Thyroid gland (tissue), 4 donors: ENCODE measurements at regions not wholly inside any gene's neighbourhood (a gene's known extent, or its start where the extent isn't known, plus 50 kb on each side); places are given as distances from the start of the nearest gene placed in this dataset. TPM values are rescaled to one million over a fixed set of nuclear protein-coding genes. Genes with fewer than 3 reads are reported as not detected.
A peak's percentile ranks its signal among the peaks of the same experiment; 100 is the strongest.
"Not testable (repeated sequence)": the region's sequence is repeated elsewhere in the genome, so short reads cannot be mapped to it uniquely, and the experiment has no call there.

Experiments used
- DNase-seq, 2 donors: peaks; one replicate each; pipeline ENCODE4 v3.0.0-alpha.2; 2019
- H3K27ac ChIP-seq, 3 donors: fragments of 200-600 bp; sonication (generic); 1 replicate in 2 of 3; 2 replicates in 1 of 3; pipeline ENCODE4 v1.5.1; 2016 to 2019; ENCODE audit warnings: mild to moderate bottlenecking in 1 of 3, moderate library complexity in 1 of 3
- H3K27me3 ChIP-seq: fragments of 200-600 bp; sonication (generic); one replicate; pipeline ENCODE4 v1.5.1; 2019
- H3K36me3 ChIP-seq, 2 donors: fragments of 200-600 bp; sonication (generic); one replicate each; pipeline ENCODE4 v1.5.1; 2016 to 2019
- H3K4me1 ChIP-seq, 2 donors: fragments of 200-600 bp; sonication (generic); one replicate each; pipeline ENCODE4 v1.5.1; 2017 to 2019
- H3K4me3 ChIP-seq, 3 donors: fragments of 200-600 bp; sonication (generic); replicated peaks in 1 of 3; 1 replicate in 2 of 3; 2 replicates in 1 of 3; pipeline ENCODE4 v1.5.1; 2016; ENCODE audit warnings: mild to moderate bottlenecking in 1 of 3
- H3K9me3 ChIP-seq: fragments of 200-600 bp; sonication (generic); one replicate; pipeline ENCODE4 v1.5.1; 2017
- CTCF ChIP-seq, 6 experiments: fragments of 200-600 bp in 3 of 6; fragments of 450-650 bp in 3 of 6; sonication (generic) in 3 of 6; IDR thresholded peaks; one replicate each; pipeline ENCODE4 v1.5.1; 2016 to 2019; ENCODE audit warnings: antibody characterized with exemption in 6 of 6, mild to moderate bottlenecking in 2 of 6, inconsistent platforms in 1 of 6, moderate library complexity in 1 of 6
- WGBS, 2 donors: methylation state at CpG; one replicate each; pipeline ENCODE4 v1.1.5; 2017; 5-methylcytosine and 5-hydroxymethylcytosine counted together
- intact Hi-C: fragments of 100-400 bp; cut with DNase I; formaldehyde crosslinking; loops from one replicate; pipeline ENCODE4 v1.15.1; 2023
- small RNA-seq: library from RNA; depleted of rRNA; stranded (forward); fragments of <200 nt; gene quantifications from one replicate; pipeline ENCODE3, GENCODE V24; 2016

GRCh38 chr2:242117305-242117704 is 247.8 kb downstream of the RTP5 start:
- H3K27ac ChIP-seq, intact Hi-C loops, H3K4me1 ChIP-seq, H3K36me3 ChIP-seq, H3K4me3 ChIP-seq, H3K9me3 ChIP-seq, DNase-seq, H3K27me3 ChIP-seq: not testable (repeated sequence)
- WGBS, 2 donors: no CpG with 5 or more reads among the region's 3 CpGs

- DNase-seq, intact Hi-C loops, H3K36me3 ChIP-seq, H3K4me1 ChIP-seq, H3K27me3 ChIP-seq, H3K9me3 ChIP-seq, H3K4me3 ChIP-seq, H3K27ac ChIP-seq: not testable (repeated sequence)
- WGBS, 2 donors: 64 to 73% methylated on average over 3 to 5 of the region's 5 CpGs
These were observed 250.2 kb downstream of the RTP5 start for GRCh38 chr2:242119682-242120081.

GRCh38 chr2:242130682-242131081 is 261.2 kb downstream of the RTP5 start:
- H3K4me3 ChIP-seq, H3K36me3 ChIP-seq, intact Hi-C loops, H3K27ac ChIP-seq, H3K9me3 ChIP-seq, H3K27me3 ChIP-seq, DNase-seq, H3K4me1 ChIP-seq: not testable (repeated sequence)
- 93% methylated on average over 3 of the region's 3 CpGs for WGBS, 2 donors

- TF ChIP-seq CTCF (IDR thresholded peaks at IDR 0.05): peak in 2 of 6 experiments; percentile 28 to 42
- H3K4me1 ChIP-seq, H3K27me3 ChIP-seq, H3K4me3 ChIP-seq, H3K36me3 ChIP-seq, intact Hi-C loops, H3K9me3 ChIP-seq, DNase-seq, H3K27ac ChIP-seq: not testable (repeated sequence)
- 6 to 8% methylated on average over 2 of the region's 2 CpGs for WGBS, 2 donors
These were observed 290.4 kb downstream of the RTP5 start for GRCh38 chr2:242159921-242160320.

GRCh38 chr2:242165115-242165514 is 295.6 kb downstream of the RTP5 start:
- H3K4me1 ChIP-seq, H3K27ac ChIP-seq, intact Hi-C loops, H3K9me3 ChIP-seq, H3K36me3 ChIP-seq, H3K4me3 ChIP-seq, DNase-seq, H3K27me3 ChIP-seq: not testable (repeated sequence)

GRCh38 chr2:242171290-242171689 is 301.8 kb downstream of the RTP5 start:
- H3K9me3 ChIP-seq, H3K27me3 ChIP-seq, H3K4me1 ChIP-seq, intact Hi-C loops, H3K27ac ChIP-seq, DNase-seq, H3K4me3 ChIP-seq, H3K36me3 ChIP-seq: not testable (repeated sequence)
- 99% methylated on average over 4 of the region's 4 CpGs; no CpG with 5 or more reads in 1 of the 2 donors for WGBS, 2 donors

Small RNAs in the stretch of these regions (small RNA-seq; reads per million reads assigned to genes)
- not detected for gene CICP10
- not detected for gene SEPT14P2
